Activated CD8-positive, alpha-beta T cell treated with anti-CD3 and anti-CD28 coated beads for 36 hours (primary cell): ENCODE measurements at regions not wholly inside any gene's neighbourhood (a gene's known extent, or its start where the extent isn't known, plus 50 kb on each side); places are given as distances from the start of the nearest gene placed in this dataset.

Experiments used
- ATAC-seq: fragments of 200-7000 bp; cut with Tn5 transposase; one replicate; pipeline ENCODE4 v1.10.0; 2021; ENCODE audit warnings: mild to moderate bottlenecking, moderate library complexity
- CTCF ChIA-PET: fragments of 350-600 bp; sonication (Branson Sonifier 250); formaldehyde crosslinking; loops from one replicate; lab custom pipeline; 2021; ENCODE audit warnings: antibody characterized with exemption; lab: Charles Lee
- POLR2A ChIA-PET: fragments of 350-600 bp; sonication (Branson Sonifier 250); formaldehyde crosslinking; loops from one replicate; lab custom pipeline; 2021; ENCODE audit warnings: antibody characterized with exemption; lab: Charles Lee
- DNase-seq: peaks from one replicate; pipeline ENCODE4 v3.0.0-alpha.2; 2020
- H3K27ac Mint-ChIP-seq: one replicate; pipeline ENCODE4 v1.8.0; 2021; ENCODE audit warnings: mild to moderate bottlenecking, mixed read lengths
- H3K27me3 Mint-ChIP-seq: one replicate; pipeline ENCODE4 v1.8.0; 2021; ENCODE audit warnings: mixed read lengths
- H3K36me3 Mint-ChIP-seq: one replicate; pipeline ENCODE4 v1.8.0; 2021; ENCODE audit warnings: low read depth, mixed read lengths
- H3K4me1 Mint-ChIP-seq: one replicate; pipeline ENCODE4 v1.8.0; 2021; ENCODE audit warnings: low read depth, mixed read lengths
- H3K4me3 Mint-ChIP-seq: one replicate; pipeline ENCODE4 v1.8.0; 2021; ENCODE audit warnings: mild to moderate bottlenecking, moderate library complexity, mixed read lengths
- H3K9me3 Mint-ChIP-seq: one replicate; pipeline ENCODE4 v1.8.0; 2021; ENCODE audit warnings: mixed read lengths
- intact Hi-C: fragments of 100-400 bp; cut with micrococcal nuclease; formaldehyde crosslinking; loops from one replicate; pipeline ENCODE4 v1.10.0; 2022
- TF ChIP-seq, protein P1 (sequence below): fragments of 200-600 bp; IDR thresholded peaks from one replicate; pipeline ENCODE4 v1.8.0; 2022; ENCODE audit warnings: antibody characterized with exemption, mild to moderate bottlenecking

DNA sequence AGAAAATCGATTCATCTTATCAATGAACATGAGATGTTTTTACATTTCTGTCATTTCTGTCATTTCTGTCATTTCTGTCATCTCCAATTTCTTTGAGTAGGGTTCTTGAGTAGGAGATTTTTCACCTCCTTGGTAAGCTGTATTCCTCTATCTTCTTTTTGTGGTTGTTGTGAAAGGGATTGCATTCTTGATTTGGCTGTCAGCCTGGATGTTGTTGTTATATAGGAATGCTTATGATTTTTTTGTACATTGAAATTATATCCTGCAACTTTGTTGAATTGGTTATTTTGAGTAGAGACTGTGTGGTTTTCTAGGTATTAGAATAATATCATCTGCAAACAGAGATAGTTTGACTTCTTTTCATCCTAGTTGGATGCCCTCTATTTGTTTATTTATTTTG, 1233.7 kb downstream of the PLA2G4A start:
- ATAC-seq (no peak), DNase-seq (no peak)
- CTCF ChIA-PET: no interaction called here
- Mint-ChIP-seq H3K27me3 (no peaks in the 10 kb centered on the region), H3K27ac (no peak overlapping the region), H3K9me3 (peaks cover 18% of the 10 kb centered on the region), H3K36me3 (no peaks in the 10 kb centered on the region), H3K4me1 (no peaks in the 10 kb centered on the region), H3K4me3 (no peak overlapping the region)
- intact Hi-C loops: no loop called here
- TF ChIP-seq, protein P1, sequence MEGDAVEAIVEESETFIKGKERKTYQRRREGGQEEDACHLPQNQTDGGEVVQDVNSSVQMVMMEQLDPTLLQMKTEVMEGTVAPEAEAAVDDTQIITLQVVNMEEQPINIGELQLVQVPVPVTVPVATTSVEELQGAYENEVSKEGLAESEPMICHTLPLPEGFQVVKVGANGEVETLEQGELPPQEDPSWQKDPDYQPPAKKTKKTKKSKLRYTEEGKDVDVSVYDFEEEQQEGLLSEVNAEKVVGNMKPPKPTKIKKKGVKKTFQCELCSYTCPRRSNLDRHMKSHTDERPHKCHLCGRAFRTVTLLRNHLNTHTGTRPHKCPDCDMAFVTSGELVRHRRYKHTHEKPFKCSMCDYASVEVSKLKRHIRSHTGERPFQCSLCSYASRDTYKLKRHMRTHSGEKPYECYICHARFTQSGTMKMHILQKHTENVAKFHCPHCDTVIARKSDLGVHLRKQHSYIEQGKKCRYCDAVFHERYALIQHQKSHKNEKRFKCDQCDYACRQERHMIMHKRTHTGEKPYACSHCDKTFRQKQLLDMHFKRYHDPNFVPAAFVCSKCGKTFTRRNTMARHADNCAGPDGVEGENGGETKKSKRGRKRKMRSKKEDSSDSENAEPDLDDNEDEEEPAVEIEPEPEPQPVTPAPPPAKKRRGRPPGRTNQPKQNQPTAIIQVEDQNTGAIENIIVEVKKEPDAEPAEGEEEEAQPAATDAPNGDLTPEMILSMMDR: no peak
- POLR2A ChIA-PET: no interaction called here

DNA sequence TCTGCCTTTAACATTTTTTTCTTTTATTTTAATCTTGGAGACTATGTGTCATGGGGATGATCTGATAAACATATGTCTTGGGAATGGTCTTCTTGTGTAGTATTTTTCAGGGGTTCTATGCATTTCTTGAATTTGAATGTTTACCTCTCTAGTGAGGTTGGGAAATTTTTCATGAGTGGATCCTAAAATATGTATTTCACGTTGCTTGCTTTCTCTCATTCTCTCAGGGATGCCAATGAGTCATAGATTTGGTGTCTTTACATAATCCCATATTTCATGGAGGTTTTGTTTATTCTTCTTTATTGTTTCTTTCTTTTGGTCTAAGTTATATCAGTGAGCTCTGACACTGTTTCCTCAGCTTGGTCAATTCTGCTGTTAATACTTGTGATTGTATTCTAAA, 1237.2 kb downstream of the PLA2G4A start:
- Mint-ChIP-seq H3K4me1 (no peaks in the 10 kb centered on the region), H3K4me3 (no peak overlapping the region), H3K36me3 (no peaks in the 10 kb centered on the region), H3K27ac (no peak overlapping the region), H3K9me3 (peaks cover 30% of the 10 kb centered on the region), H3K27me3 (no peaks in the 10 kb centered on the region)
- TF ChIP-seq, protein P1: no peak
- CTCF ChIA-PET: no interaction called here
- intact Hi-C loops: no loop called here
- DNase-seq (no peak), ATAC-seq (no peak)
- POLR2A ChIA-PET: no interaction called here

DNA sequence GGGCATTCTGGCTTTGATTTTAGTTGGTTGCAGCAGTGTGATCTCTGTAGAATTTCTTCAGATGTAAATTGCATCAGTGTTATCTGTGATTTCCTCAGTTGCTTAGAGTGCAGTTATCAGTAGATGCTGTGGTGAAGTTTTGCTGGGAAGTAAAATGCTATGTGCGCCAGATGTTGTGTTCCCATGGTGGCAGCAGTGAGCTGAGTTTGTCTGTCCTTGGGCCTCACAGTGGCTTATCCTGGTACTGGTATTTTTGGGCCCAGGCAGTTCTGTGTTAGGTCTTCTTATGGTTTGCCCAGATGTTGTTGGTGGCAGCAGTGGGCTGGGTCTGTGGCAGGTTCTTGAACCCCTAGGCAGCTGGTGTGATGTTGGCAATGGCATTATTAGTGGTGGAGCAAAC, 1242.1 kb downstream of the PLA2G4A start:
- intact Hi-C loops: no loop called here

DNA sequence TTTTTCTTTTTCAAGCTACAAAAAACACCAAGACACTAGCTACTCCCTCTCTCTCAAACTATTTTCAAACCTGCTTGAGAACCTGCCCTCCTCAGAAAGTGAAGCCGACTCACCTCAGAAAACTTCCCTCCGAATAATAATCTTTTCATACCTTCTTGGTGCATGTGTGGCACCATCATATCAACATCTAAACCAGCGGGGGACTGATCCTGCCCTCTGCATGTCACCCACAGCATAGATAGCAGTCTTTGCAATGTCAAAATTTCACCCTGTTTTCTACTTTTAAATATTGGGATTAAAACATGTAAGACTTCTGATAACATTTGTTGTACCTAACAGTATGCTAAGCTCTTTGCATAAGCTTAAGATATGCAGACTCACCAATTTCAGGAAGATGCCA, 1260.3 kb downstream of the PLA2G4A start:
- H3K4me3 Mint-ChIP-seq: no peak overlapping the region
- no peak for DNase-seq
- ChIA-PET CTCF (no interaction called here), POLR2A (no interaction called here)
- ATAC-seq: no peak
- no peaks in the 10 kb centered on the region for H3K4me1 Mint-ChIP-seq
- H3K9me3 Mint-ChIP-seq: peaks cover 14% of the 10 kb centered on the region
- H3K27ac Mint-ChIP-seq: no peak overlapping the region
- TF ChIP-seq, protein P1: no peak
- no peaks in the 10 kb centered on the region for H3K36me3 Mint-ChIP-seq
- intact Hi-C loops: no loop called here
- H3K27me3 Mint-ChIP-seq: no peaks in the 10 kb centered on the region

More for the DNA sequence above, 1242.1 kb downstream of the PLA2G4A start:
- ATAC-seq (no peak), DNase-seq (no peak)
- Mint-ChIP-seq H3K4me3 (no peak overlapping the region), H3K9me3 (peaks cover 16% of the 10 kb centered on the region), H3K4me1 (no peaks in the 10 kb centered on the region), H3K27ac (no peak overlapping the region), H3K27me3 (no peaks in the 10 kb centered on the region), H3K36me3 (no peaks in the 10 kb centered on the region)
- ChIA-PET CTCF (no interaction called here), POLR2A (no interaction called here)
- TF ChIP-seq, protein P1: no peak

DNA sequence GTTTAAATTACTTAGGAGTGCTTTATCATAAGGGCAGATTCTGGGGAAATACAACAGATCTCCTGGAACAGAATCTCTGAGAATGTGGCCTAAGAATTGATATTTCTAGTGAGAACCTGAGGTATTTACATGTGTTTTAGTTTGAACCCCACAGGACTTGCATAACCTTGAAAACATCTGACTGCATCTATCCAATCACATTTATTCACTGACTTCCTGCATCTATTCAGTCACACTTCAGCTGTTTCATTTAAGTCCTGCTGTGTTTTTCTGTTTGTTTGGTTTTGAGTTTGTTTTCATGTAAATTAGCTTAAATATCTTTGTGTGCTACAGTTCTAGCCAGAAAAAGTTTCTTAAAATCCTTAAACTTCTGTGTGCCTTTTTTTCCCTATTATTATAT, 1260.7 kb downstream of the PLA2G4A start:
- intact Hi-C loops: no loop called here
- ChIA-PET CTCF (no interaction called here), POLR2A (no interaction called here)
- Mint-ChIP-seq H3K4me3 (no peak overlapping the region), H3K36me3 (no peaks in the 10 kb centered on the region), H3K27me3 (no peaks in the 10 kb centered on the region), H3K4me1 (no peaks in the 10 kb centered on the region), H3K27ac (no peak overlapping the region), H3K9me3 (peaks cover 12% of the 10 kb centered on the region)
- ATAC-seq (no peak), DNase-seq (no peak)
- TF ChIP-seq, protein P1: no peak
